GM19238 (cell line): ENCODE measurements at regions not wholly inside any gene's neighbourhood (a gene's known extent, or its start where the extent isn't known, plus 50 kb on each side); places are given as distances from the start of the nearest gene placed in this dataset.
"Not testable (repeated sequence)": the region's sequence is repeated elsewhere in the genome, so short reads cannot be mapped to it uniquely, and the experiment has no call there.

Experiments
- DNase-seq: peaks from one replicate; pipeline ENCODE4 v3.0.0; 2011; ENCODE audit warnings: low spot score; ENCODE audit not compliant: insufficient read length

- no peak for DNase-seq
Measured at GRCh38 chr7:10568891-10569290, 404.8 kb upstream of the PHF14 start.

- no peak for DNase-seq
Measured at GRCh38 chr7:10571759-10572158, 401.9 kb upstream of the PHF14 start.

- no peak for DNase-seq
Measured at GRCh38 chr7:10577866-10578374, 395.8 kb upstream of the PHF14 start.

GRCh38 chr7:10579561-10579960 lies 394.1 kb upstream of the PHF14 start:
- no peak for DNase-seq

- DNase-seq = no peak
Measured at GRCh38 chr7:10584886-10585285, 388.8 kb upstream of the PHF14 start.

GRCh38 chr7:10588084-10588483 lies 385.6 kb upstream of the PHF14 start:
- no peak for DNase-seq

- no peak for DNase-seq
Measured at GRCh38 chr7:10592604-10593003, 381.1 kb upstream of the PHF14 start.

GRCh38 chr7:10593080-10593479 lies 380.6 kb upstream of the PHF14 start:
- no peak for DNase-seq

GRCh38 chr7:10596827-10597226 lies 376.8 kb upstream of the PHF14 start:
- no peak for DNase-seq

GRCh38 chr7:10604128-10604527 lies 369.5 kb upstream of the PHF14 start:
- DNase-seq = no peak

GRCh38 chr7:10612950-10613349 lies 360.7 kb upstream of the PHF14 start:
- DNase-seq = no peak

- no peak for DNase-seq
Measured at GRCh38 chr7:10618953-10619352, 354.7 kb upstream of the PHF14 start.

- no peak for DNase-seq
Measured at GRCh38 chr7:10632712-10633111, 341.0 kb upstream of the PHF14 start.

GRCh38 chr7:10634239-10634638 lies 339.4 kb upstream of the PHF14 start:
- no peak for DNase-seq

- no peak for DNase-seq
Measured at GRCh38 chr7:10637991-10638390, 335.7 kb upstream of the PHF14 start.

- no peak for DNase-seq
Measured at GRCh38 chr7:10643545-10643944, 330.1 kb upstream of the PHF14 start.

GRCh38 chr7:10644849-10645248 lies 328.8 kb upstream of the PHF14 start:
- DNase-seq = no peak

- no peak for DNase-seq
Measured at GRCh38 chr7:10646194-10646593, 327.5 kb upstream of the PHF14 start.

- no peak for DNase-seq
Measured at GRCh38 chr7:10648289-10648688, 325.4 kb upstream of the PHF14 start.

- not testable (repeated sequence) for DNase-seq
Measured at GRCh38 chr7:10649120-10649519, 324.6 kb upstream of the PHF14 start.

- DNase-seq = no peak
Measured at GRCh38 chr7:10655031-10655430, 318.6 kb upstream of the PHF14 start.

GRCh38 chr7:10657201-10657600 lies 316.5 kb upstream of the PHF14 start:
- no peak for DNase-seq

- DNase-seq = no peak
Measured at GRCh38 chr7:10657837-10658236, 315.8 kb upstream of the PHF14 start.

GRCh38 chr7:10662491-10662890 lies 311.2 kb upstream of the PHF14 start:
- DNase-seq = no peak
